ENCODE measurements at regions not wholly inside any gene's neighbourhood (a gene's known extent, or its start where the extent isn't known, plus 50 kb on each side); places are given as distances from the start of the nearest gene placed in this dataset.

DNA sequence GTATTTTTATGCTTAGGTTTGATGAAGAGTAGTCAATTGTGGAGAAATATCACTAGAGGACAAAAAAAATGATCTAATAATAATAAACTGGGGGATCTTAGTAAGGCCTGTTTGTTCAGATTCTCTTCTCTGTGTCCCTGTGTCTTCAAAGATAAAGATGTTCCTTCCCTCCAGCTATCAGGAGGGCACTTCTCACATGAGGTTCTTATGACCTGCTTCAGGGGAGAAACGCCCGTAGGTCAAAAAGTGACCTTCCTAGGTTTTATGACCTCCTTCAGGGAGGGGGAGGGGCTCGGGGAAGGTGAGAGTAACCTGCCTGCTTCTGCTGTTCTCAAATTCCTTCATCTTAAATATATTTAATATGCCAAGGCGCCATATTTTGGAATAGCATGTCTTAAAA is 89.2 kb upstream of the JADE1 start:
- TF ChIP-seq E2F1 (CRISPR knock-in tag; IDR thresholded peaks at IDR 0.05) (no peak), FOXJ3 (CRISPR knock-in tag; IDR thresholded peaks at IDR 0.05; ENCODE audit: borderline replicate concordance) (no peak), CTCF (IDR thresholded peaks at IDR 0.05) (no peak), ZNF121 (CRISPR knock-in tag; IDR thresholded peaks at IDR 0.05) (no peak), STAT6 (CRISPR knock-in tag; conservative IDR thresholded peaks at IDR 0.05; ENCODE audit: low read depth) (no peak), ATF6 (CRISPR knock-in tag; IDR thresholded peaks at IDR 0.05) (no peak), SP1 (CRISPR knock-in tag; conservative IDR thresholded peaks at IDR 0.05) (no peak)
